HG03135 (cell line): ENCODE measurements at regions not wholly inside any gene's neighbourhood (a gene's known extent, or its start where the extent isn't known, plus 50 kb on each side); places are given as distances from the start of the nearest gene placed in this dataset.
A peak's percentile ranks its signal among the peaks of the same experiment; 100 is the strongest.

Source experiments
- ATAC-seq: cut with Tn5 transposase; IDR thresholded peaks from one replicate; pipeline ENCODE4 v1.9.1; 2021; ENCODE audit warnings: mild to moderate bottlenecking, moderate library complexity; ENCODE audit not compliant: unreplicated experiment

DNA sequence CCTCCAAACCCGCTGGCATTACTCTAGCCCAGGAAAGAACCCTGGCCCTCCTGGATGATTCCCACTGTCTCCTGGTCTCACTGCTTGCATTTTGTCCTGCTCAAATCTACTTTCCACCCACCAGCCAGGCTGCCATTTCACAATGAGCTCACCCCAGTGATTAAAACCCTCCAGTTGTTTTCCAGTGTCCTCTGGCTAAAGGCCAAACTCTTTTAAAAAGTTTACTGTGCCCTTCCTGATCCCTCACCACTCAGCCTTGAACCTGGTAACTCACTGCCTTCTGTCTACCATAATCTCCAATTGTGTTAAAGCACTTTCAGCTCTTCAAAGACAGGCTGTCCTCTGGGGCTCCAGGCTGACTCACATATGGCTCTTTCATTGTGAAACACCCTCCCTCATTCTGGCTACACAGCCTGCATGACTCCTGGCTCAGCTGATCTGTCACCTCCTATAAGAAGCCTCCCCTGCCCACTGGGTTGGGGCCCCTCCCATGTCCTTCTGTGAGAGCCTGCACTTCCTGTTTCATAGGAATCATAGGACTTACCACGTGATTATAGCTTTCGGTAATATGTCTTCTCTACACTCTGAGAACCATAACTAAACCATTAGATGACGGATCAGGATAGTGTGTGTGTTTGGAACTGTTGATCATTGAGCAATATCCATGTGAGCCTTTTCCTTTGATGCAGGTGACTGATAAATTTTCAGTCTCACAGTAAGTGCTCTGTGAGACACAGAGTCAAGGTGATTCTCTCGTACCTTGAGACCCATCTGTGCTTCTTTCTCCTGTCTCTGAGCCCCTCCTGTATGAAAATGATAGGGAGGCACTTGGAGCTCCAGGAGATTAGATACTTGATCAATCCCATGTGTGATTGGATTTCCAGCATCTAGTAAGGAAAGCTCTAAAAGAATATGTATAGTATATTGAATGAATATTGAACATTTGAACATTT, 590.8 kb upstream of the ID2 start:
- peak; percentile 54 for ATAC-seq

DNA sequence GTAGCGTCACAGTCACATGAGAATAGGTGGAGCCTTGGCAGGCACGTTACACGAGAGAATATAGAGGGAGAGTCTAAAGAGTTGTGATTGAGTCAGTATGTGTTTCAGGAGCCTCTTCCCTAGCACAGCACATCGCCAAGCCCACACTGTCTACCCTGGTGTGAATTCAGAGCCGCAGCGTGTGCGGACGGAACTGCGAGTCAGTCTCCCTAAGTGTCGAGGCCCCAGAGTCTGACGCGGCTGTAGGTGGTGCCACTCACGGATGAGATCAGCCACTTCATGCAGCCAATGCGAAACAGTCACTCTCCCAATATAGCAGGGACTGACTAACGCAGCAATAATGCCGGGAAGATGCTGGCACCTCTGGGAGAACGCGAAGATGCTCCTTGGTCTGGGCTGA, 587.3 kb upstream of the ID2 start:
- ATAC-seq = no peak

DNA sequence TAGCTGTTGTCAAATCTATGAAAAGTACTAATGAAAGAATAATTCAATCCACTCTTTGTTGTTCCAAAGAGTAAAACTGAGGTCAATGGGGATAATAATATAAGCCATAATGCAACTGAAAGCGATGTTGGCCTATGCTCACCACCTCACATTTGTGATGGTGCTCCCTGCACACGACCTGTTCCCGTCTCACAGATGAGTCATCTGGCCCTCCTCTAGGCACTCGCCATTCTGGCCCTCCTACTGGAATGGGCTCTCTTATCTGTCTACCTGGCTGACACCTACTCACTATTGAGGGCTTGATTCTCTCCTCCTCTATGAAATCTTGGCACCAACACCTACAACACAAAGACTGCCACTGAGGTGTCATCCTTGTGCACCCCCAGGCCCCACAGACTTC, 585.9 kb upstream of the ID2 start:
- ATAC-seq = no peak

DNA sequence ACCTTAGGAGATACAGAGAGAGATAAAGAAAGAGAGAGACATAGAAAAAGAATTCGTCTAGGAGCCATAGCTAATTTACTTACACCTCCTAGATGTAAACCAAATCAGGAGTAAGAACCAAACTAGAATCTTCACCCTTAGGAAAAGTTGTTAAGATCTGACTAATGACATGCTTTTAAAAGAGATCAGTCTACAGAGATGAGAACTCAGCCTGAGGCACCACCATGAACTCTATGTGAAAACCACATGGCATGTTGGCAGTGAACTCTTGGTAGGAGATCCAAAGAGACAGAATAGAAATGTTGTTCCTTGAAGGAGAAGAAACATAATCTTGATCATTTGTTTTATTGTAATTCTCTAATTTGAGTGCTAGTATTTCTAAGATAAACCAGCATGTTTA, 585.4 kb upstream of the ID2 start:
- ATAC-seq = no peak

DNA sequence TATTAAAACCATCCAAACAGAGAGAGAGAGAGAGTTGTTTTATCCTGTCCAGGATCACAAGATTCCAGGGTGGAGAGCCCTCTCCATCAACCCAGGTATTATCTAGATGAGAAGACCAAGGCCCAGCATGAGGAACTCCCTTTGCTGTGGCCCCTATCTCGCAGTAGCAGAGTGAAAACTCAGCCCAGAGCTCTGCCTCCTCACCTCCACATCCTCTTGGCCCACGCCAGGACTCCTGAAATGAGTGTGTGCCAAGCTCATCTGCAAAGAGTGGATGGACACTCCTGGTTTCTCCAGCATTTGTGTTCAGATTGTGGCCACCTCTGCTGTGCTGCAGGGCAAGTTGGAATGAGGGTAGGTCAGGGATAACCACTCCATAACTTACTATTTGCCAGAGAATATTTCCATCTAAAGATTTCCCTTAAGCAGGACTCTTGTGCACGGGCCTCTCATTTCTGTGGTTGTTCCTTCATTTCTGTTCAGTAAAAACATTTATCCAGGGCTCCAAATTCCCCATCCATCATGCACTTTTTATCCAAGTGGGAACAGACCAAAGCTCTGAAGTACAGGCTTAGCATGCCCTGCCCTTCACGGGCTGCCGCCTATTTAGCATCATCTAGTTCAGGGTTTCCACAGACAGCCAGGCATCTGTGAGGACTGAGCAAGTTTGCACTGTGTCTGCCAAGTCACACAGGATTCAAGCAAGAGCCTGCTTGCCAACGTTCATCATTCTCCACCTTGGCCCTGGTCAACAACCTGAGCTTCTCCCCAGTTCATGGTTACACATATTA, 583.2 kb upstream of the ID2 start:
- ATAC-seq = no peak

DNA sequence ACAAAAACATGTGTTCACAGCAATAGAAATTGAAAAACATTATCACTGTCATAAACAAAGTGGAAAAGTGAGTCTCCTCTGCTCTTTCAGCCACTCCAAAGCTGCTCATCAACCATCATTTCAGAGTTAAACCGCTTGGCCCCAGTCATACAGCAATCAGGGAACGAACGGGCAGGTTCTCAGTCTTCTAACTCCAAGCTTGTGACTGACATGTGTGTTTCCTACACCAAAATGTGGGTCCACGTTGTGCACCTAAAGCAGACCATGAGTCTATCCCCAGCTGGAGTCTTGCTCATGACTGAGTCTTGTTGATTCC, 582.6 kb upstream of the ID2 start:
- ATAC-seq = no peak

DNA sequence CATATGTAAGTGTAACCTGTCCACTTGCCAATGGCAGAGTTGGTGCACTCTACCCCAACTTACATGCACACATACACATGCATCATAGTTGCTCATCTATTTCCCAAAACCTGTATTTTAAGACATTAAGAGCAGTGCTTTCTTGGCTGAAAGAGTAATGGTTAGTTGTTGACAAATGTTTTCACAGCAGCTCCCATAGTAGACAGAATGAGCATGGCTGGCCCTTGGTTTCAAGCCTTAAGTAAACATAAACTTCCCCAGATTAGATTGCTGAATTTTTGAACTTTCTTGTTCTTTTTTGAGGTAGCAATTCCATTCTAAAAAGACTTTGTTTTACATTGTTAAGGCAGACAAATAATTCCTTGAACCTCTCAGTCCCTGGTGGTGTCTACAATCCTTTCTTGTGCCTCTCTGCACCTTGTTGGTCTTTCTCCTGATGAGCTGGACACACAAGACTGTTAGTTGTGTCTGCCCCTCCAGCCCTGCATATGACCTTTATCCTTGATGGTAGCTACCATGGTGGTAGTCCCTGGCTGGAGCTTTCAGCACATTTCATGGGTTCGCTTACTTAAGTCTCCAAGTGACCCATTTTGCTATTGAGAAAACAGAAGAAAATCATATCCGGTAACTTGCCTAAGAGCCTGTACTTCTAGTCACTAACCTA, 580.1 kb upstream of the ID2 start:
- no peak for ATAC-seq

DNA sequence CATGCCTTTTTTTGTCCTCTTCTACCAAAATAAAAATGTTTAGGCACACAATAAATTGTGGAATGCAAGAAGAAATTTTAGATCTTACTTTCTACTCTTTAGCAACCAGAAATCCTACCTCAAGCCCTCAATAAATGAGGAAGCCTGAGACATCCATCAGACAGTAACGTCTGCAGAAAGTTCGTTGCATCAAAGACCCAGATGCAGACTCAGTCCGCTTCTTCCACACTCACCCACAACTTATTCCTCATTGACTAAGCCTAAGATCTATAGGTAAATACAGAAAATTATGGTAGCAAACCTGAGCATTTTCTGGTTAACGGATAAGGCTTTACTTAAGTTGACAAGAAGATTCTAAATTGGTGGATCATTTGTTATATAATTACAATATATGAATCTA, 579.4 kb upstream of the ID2 start:
- ATAC-seq = no peak

DNA sequence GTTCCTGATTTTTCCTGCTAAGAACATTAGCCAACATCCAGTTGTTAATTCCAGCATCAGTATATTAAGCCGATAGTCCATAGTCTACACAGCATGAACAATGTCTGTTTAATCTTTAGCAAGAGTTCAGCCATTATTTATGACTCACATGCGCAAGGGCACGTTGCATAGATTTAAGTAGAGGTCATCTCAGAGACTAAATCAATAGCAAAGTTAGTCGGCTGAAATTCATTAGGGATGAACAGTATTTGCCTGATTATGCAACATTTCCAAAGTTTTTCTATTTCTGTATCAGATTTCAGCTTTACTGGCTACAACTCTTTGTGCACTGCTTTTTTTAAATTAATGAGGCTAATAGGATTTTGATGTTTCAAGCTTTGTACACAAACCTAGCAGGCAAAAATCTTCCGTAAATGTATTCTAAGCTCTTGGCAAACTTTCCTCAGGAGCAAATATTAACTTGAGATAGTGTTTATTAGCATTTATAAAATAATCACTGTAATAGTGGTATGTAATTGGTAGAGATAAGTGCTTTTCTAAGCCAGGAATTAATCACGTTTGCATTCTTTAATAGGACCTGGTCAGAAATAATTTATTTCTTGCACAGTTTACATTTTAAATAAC, 578.7 kb upstream of the ID2 start:
- no peak for ATAC-seq

DNA sequence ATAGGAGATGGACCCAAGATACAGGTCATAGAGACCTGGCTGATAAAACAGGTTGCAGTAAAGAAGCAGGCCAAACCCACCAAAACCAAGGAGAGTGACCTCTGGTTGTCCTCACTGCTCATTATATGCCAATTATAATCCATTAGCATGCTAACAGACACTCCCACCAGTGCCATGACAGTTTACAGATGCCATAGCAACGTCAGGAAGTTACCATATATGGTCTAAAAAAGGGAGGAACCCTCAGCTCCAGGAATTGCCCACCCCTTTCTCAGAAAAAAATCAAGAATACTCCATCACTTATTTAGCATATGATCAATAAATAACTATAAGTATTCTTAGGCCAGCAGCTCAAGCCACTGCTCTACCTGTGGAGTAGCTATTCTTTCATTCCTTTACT, 574.7 kb upstream of the ID2 start:
- ATAC-seq = no peak

DNA sequence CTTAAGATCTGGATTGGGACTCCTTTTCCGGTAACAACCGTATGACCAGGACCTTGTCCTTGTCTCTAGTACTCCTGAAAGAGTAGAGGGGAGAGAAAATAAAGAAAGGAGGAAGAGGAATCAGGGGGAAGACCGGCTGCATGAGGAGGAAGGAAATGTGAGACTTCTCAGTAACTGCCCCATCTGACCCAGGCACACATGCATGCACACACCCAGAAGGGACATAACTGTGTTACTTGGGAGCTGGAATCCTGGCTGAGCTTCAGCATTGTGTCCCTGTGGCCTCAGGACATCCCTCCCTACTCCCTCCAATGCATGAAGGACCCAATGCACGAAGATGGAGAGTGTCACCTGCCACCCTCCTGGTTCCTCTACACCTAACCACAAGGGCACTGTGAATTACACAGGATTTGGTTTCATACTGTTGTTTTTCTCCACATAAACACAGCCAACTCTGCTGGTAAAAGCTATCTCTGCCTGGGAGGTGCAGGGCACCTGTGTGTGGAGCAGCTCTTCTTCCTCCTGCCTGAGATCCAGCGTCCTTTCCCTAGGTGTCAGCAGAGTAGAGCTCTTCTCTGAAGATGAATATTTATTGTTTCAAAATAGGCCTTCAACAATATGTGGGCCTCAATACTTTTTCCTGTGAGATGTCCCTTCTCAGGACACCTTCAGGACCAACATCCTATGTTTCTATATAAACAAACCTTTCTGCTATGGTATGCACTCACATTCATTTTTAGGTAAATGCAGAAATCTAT, 574.1 kb upstream of the ID2 start:
- ATAC-seq = no peak

DNA sequence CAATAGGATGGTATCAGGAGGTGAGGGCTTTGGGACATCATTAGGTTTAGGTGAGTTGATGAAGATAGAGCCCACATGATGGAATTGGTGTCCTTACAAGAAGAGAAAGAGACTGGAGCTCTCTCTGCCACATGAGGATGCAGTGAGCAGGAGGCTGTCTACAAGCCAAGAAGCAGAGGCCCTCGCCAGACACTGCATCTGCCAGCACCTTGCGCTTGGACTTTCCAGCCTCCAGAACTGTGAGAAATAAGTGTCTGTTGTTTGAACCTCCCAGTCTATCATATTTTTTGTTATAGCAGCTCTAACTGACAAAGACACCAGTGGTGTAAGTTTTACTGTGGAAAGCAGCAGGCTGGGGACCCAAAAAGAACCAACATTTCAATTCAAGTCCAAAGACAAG, 571.1 kb upstream of the ID2 start:
- no peak for ATAC-seq

DNA sequence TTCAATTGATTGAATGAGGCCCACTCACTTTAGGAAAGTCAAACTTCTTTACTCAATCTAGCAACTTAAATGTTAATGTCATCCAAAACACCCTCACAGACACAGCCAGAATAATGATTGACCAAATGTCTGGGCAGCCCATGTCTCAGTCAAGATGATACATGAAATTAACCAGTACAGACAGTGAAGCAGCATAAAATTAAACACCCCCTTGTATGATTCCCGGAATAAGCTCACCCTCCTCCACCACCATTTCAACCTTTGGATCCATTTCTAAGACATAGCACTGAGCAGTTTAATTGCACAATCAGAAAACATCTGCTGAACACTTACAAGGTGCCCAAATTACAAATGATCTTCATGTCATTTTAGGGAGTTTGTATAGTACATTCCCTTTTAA, 570.7 kb upstream of the ID2 start:
- no peak for ATAC-seq

DNA sequence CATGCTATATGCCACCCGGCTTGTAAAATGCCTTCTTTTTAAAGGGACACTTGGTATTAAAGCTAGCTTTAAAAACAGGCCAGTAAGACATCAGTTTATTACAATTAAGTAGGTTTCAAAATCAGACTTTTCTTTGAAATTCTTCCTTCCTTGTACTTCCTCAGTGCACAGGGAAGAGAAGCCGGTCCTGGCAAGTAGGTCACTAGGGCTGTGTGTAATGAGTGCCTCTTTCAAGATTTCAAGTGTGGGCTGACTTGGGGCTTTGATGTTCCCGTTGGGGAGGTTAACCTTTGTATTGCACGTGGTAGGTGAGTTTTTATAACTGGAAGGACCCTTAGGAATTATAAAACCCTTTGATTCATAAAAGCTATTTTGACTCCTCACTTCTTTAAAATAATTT, 566.4 kb upstream of the ID2 start:
- ATAC-seq = no peak

DNA sequence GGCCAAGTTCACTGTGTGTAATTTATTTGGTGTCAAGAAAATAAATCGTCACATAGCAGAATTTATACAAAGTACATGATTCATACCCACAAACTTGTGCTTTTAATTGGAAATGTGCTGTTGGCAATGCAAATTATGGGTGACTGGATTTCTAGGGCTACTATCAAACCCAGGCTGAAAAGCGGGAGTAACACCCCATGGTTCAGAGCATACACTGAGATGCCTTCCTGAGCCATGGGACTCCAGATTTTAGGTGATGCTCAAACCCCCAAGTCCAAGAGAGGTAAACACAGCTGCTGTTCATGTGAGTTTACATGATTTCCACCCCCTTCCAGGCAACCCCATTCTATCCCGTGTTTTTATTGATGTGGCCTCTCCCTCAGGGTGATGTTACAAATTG, 565.9 kb upstream of the ID2 start:
- ATAC-seq = no peak

DNA sequence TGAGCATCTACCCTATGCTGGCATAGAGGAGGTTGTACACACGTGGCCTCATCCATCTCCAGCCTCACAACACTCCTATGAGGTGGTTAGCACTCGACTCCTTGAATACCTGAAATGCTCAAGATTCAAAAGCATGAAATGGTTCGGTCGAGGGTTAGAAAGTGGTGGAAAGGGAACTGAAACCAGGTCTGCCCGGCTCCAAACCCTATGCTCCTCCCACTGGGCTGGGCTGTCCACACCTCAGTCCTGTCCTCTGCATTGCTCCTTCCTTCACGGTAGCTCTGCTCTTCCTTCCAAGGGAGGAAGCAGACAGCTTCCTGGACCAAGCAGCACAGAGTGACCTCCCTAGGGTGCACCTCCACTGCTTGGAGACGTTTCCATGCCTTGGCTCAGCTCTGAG, 565.2 kb upstream of the ID2 start:
- peak; percentile 98 for ATAC-seq

DNA sequence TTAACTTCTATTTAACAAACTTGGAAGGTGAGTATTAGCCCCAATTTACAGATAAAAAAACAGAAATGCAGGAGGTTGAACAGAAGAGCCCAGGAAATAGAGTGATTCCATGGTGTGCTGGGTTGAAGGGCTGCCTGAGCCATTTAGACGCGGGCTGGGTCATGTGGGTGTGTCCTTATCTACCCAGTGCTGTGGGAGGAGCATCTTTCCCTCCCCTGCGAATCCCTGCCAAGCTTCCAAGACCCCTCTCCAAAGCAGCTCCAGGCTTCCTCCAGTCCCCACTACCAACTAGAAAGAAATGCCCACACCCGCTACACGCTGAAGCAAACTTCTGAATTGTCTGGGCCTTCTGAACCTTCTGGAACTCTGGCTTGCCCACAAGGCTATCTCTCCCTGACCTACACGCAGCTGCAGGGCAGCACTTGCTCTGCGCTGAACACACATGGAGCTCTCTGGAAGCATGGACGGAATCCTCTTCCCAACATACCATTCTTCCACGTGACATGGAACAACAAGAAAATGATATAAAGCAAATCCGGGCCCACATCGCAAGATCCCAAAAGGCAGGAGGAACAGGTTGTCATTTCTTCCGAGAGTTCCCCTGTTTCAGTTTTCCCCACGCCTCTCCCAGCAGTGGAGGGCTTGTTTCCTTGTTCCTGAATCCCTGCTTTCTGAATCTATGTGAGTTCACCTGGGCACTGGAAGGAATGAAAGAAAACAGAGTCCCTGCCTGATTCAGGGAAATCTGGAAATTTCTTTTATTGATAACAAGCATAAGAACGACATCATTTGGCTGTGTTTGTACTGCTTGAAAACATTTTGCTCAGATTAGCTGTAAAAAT, 562.7 kb upstream of the ID2 start:
- ATAC-seq = no peak

DNA sequence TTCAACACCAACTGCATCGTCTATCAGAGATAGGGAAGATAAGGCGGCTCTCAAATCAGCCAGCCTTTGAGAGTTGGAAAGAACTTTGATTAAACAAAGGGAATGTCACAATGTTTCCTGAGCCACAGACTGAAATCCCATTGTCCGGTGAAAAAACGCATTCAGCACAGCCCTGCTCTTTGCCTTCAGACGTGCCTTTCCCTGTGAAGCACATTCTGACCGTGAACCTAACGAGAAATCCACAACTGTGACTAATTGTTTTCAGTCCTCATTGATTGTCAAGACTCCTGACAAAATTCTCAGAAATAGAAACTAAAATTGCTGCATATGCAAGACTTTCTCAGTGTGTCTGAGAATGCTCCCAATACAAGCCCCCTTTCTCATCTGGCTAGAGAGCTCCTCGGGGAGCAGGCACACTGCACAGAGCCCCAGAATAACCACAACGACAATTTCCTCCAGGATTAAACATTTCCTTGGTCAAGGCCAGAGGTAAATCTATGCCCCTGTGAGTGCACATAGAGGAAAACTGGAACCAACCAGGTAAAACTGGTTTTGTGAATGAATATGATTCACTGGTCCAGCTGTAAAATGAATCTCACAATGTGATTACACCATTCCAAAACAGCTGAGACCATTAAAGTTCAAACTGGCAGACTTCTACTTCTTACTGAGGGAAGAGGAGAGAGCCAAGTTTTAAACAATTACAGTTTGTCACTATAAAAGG, 561.9 kb upstream of the ID2 start:
- no peak for ATAC-seq

DNA sequence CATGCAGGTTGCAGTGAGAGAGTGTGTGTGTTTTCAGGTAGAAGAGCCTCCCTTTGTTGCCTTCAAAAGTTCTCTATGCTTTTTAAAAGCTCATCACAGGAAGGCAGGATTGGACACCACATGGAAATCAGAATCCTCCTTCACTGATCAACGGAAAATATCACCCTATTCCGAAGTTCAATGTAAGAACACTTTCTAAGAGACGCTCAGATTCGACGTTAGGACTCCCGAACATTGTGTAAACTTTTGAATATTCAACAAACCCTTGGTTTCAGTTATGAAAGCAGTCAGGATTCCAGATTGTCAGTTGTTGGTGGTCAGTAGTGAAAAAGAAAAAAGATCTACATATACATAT, 561.4 kb upstream of the ID2 start:
- no peak for ATAC-seq
